GM12891 (cell line): ENCODE measurements at regions not wholly inside any gene's neighbourhood (a gene's known extent, or its start where the extent isn't known, plus 50 kb on each side); places are given as distances from the start of the nearest gene placed in this dataset.

Experiments
- POLR2A ChIP-seq: IDR thresholded peaks from 2 replicates; pipeline ENCODE4 v1.6.1; 2011; ENCODE audit warnings: low read depth, low read length, control low read depth
- POLR2AphosphoS5 ChIP-seq: IDR thresholded peaks from 2 replicates; pipeline ENCODE4 v1.6.1; 2011; ENCODE audit warnings: low read depth, low read length, control low read depth
- TAF1 ChIP-seq: IDR thresholded peaks from 2 replicates; pipeline ENCODE4 v1.6.1; 2011; ENCODE audit warnings: low read depth, low read length, control low read depth

- TF ChIP-seq POLR2A (no peak), POLR2AphosphoS5 (no peak), TAF1 (no peak)
These were observed 342.9 kb upstream of the DCC start for GRCh38 chr18:51997129-51997528.
